HG02885 (cell line): ENCODE measurements at regions not wholly inside any gene's neighbourhood (a gene's known extent, or its start where the extent isn't known, plus 50 kb on each side); places are given as distances from the start of the nearest gene placed in this dataset.

ENCODE experiments used
- ATAC-seq: cut with Tn5 transposase; IDR thresholded peaks from one replicate; pipeline ENCODE4 v1.9.1; 2021; ENCODE audit warnings: mild to moderate bottlenecking; ENCODE audit not compliant: unreplicated experiment, poor library complexity

DNA sequence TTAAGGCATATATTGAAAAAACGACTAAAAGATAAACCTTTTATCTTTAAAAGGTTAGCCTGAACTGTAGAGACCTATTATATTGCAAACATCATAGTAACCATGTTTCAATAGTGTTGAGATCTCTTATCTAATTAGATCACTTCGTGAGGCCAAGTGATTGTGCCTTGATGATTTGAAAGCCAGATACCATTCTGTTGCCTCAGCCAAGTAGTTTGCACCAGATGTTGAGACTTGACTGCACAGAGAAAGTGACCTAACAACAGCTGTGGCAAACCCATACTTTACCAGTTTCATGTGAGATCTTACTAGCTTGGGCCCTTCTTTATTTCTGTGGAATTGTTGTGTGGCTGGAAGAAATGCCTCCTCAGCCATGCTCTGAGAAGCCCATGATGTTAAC, 717.3 kb downstream of the KCNJ2 start:
- no peak for ATAC-seq

DNA sequence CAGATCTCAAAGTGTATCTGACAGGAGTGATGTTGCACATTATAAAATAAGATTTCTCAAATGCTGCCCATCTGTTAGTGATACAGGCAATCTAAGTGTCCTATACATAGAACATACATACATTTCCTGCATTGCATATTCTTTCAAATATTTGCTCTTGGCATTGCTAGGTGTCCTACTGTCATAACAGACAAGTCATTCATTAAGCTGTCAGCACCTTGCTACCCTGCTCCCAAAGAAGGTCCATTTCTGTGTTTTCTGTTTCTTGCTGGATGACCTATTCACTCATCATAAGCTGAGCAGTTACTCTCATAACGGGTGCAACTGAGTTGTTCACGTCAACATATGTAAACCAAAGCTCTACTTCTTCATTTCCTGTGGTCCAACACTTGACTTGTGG, 719.0 kb downstream of the KCNJ2 start:
- ATAC-seq = no peak

DNA sequence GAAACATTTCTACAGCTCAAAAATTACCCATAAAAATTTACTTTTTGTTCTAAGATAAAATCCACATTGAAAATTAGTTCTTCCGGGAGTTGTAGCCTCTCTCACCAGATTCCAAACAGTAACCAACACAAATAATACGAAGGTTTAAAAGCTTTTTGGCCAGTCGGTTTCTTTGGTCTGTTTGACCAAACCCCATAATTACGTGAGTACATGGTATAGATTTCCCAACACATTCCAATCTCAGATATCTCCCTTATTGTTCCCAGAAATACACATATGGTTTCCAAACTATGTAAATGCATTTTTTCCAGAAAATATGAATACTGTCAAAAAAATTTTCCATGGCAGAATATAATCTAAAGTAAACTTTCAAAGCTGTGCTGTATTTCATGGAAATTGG, 722.0 kb downstream of the KCNJ2 start:
- ATAC-seq = no peak

DNA sequence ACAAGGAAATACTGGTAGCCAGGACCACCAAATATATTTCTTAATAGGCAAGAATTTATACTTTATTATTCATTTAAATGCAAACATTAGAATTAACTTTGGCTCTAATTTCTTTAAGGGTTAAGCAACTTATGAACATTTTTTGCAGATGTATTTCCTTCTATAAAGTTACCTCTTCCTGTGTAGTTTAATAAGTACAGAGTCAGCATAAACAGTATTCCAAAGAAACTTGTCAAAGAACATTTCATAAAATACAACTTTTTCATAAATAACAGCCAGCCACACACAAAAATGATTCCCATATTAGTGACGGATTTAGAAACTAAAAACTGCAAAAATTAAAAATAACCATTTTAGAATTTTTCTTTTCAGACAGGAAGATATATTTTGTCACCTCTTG, 723.2 kb downstream of the KCNJ2 start:
- no peak for ATAC-seq

DNA sequence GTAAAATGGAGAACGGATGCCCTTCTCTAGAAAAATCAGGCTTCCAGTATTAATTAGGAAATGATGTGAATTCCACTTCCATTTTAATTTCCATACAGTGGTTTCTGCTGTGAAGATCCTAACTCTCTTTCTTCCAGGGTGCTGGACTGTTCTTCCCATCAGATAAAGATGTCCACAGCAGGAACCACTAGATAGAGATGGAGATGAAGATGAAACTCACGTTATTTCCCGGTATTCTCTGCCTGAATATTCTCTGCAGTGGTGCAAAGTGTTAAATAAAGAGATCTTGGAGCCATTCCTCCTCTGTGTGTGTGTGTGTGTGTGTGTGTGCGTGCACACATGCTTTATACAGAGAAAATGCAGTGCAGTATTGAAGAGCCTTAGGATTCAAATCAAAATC, 727.5 kb downstream of the KCNJ2 start:
- no peak for ATAC-seq

DNA sequence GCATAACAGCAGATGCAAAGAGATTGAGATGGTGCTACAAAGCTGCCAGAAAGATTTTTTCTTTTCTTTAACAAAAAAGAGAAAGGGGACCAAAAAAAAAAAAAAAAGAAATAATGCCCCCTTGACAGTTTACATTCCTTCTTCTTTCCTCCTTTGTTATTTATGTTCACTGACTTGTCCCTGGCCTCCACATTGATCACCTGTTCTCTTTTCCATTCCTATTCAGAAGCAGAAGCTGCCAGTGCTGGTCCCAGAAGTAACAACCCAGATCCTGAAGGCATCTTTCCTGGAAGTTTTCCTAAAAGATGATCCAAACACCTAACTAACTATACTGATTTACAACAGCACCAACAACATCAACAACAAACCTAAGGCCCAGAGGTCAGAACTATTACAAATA, 728.1 kb downstream of the KCNJ2 start:
- no peak for ATAC-seq

DNA sequence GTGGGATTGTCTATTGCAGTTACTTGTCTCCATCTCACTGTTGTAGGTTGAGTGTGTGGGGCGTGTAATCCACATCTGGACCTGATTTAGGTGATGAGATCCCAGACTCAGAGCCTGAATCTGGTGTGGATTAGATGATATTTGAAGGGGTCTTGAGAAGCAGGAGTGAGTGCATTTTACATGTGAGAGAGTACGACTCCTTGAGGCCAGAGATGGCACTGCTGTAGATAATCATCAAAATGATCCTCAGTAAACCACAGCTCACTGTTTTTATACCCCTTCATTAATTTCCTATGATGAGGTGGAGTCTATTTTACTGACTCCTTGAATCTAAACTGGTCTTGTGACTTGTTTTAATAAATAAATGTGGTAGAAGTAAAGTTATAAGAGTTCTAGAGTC, 732.5 kb downstream of the KCNJ2 start:
- ATAC-seq = no peak

DNA sequence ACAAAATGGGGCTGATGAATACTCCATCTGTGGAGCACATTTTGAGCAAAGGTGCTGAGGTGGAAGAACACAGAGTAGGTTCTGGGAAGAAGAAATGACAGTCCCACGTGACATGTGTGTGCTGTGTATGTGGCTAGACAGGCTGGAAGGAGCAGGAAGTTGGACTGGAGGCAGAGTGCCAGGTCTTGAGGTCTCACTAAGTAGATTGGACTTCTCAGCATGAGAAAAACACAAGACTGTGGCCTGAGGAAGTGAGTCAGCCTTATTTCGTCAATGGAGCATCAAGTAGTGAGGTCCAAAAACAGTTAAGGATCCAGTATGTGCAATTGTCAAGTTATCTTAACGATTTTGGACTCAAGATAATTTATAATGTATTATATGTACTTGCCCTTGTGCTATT, 736.5 kb downstream of the KCNJ2 start:
- ATAC-seq = no peak

DNA sequence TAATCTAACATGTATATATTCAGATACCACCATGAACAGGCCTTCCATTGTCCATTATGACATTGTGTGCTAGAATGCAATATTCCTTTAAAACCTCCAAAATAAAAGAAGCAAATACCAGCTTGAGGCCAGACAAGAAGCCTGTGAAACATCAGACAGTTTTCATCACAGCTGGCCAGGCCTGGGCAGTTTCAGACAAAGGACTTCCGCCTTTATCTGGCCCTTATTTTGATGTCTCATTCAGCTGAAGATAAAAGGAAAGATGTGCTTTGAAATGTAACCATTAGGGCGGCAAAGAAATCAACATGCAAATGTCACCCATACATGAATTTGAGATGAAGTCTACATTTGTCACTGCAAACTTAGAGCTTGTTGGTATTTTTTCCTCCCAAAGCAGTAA, 737.5 kb downstream of the KCNJ2 start:
- no peak for ATAC-seq

DNA sequence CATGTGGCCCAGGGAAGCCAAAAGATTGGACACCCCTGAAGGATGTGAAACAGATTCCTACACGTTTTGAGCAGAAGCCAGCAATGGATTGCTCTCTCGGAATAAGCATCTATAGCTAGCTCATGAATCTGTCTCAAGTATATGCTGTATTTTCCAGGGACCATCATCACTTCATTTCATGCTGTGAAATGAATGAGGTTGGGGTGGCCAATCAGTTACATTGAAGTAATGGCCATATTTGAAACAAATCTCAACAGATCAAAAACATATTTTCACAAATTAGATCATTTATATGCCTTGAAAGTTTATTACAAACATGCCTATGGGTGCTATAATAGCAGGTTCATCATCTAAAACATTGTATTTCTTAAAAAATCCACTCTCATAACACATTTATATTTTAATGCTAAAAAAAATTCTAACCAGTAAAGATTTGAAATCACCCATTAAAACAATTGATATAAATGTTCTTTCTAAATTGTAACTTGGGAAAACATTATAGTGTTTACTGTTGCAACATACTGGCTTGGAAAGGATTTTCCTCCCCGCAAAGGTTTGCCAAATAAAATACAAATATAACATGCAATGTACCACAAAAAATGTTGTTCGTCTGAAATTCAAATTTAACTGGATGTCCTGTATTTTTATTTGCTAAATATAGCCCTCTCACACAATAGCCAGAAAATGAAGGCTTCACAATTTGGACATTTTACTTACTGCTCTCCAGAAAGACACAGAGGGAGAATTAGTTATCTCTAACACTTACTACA, 743.6 kb downstream of the KCNJ2 start:
- no peak for ATAC-seq

DNA sequence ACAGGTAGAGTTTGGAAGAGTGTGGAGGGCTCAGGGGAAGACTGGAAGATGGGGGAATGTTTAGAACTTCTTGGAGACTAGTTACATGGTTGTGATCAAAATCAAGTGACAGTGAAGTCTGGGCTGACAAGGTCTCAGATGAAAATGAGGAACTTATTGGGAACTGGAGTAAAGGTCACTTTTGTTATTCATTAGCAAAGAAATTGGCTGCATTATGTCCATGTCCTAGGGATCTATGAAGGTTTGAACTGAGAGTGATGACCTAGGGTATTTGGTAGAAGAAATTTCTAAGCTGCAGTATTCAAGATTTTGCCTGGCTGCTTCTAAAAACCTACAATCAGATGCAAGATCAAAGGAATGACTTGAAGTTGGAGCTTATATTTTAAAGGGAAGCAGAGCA, 747.1 kb downstream of the KCNJ2 start:
- no peak for ATAC-seq

DNA sequence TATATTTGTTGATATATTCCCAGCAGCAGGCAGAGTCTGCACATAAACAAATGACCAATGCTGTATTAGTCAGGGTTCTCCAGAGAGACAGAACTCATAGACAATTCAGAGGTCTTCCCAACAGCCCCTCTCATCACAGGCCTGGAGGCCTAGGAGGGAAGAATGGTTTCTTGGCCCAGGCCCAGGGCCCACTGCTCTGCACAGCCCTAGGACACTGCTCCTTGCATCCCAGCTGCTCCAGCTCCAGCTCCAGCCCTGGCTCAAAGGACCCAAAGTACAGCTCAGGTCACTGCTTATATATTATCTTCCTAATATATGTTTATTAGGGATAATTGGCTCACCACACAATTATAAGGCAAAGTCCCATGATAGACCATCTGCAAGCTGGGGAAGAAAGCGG, 749.9 kb downstream of the KCNJ2 start:
- no peak for ATAC-seq

DNA sequence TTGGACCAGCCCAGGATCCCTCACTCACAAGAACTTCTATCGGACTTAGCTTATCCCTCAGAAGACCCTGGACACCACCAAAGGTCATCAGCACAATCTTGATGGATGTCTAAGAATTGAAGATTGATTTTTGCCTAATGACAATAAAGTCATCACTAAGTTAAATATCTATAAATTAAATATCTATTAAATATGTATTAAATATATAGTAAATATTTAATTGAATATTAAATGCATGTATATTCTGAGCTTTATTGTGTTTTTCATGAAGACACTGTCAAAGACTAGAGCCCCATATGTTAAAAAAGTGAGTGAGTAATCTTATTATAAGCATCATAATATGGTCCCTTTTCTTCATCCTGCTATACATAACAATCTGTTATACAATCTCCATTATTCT, 751.1 kb downstream of the KCNJ2 start:
- no peak for ATAC-seq

DNA sequence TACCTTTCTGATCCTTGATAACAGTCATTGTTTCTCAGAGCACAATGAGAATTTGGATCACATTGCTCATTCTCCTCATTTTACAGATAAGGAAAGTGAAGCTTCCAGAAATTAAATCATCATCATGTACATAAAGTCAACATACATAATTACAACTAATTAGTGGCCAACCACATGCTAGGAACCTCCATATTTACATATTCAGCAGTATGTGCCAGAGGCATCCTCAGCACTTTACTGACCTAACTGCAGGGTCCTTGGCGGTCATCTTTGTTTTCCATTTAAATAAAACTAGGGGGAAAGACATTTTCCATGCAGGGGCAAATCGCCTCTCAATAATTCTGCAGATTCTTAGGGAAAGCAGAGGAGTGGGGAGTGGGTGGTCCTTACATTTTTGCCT, 752.9 kb downstream of the KCNJ2 start:
- no peak for ATAC-seq

DNA sequence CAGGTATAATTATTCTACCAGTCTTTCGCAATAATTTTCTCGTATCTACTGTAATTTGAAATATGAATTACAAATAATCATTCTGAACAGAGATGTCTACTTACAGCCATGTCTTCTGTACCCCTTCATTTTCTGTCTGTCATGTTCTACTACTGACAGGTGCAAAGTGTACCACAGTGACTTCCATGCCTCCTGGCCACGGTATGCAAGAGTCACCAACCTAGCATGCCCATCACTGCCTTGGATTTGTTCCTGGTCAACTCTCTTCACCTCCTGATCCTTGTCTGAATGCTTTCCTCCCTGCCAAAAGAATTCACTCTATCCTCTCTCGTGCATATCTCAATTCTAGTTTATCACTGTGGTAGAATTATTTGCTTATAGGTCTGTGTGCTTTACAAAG, 755.4 kb downstream of the KCNJ2 start:
- no peak for ATAC-seq

DNA sequence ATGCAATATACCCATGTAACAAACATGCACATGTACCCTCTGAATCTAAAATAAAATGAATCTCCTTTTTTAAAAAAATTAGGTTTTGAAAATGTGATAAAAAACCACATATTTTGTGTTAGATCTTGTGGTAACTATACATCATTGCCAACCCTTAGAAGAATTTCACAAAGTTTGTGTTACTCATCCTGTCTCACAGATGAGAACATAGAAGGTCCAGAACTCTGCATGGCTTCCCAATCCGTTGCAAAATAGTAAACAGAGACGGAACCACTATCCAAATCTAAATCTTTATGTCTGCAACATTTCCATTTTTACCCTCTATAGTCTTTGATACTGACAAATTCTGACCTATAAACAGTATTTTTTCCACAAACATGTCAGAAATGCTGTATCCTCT, 759.9 kb downstream of the KCNJ2 start:
- ATAC-seq = no peak

DNA sequence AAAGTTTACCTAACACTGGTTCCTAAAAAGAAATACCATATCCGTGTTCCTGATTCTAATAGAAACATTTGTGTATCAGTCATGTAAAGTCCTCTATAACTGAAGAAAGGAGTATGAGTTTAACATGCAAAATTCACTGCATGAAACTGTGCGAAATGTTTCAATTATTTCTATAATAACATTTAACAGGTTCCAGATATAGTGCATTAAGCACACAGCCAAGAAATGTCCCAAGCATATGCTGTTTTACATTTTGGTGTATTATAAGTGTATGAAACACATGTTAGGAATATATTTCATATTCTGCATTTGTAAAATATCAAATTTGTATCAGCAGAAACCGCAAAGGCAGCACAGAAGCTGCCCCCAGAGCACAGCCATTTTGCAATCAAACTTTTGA, 764.9 kb downstream of the KCNJ2 start:
- ATAC-seq = no peak

DNA sequence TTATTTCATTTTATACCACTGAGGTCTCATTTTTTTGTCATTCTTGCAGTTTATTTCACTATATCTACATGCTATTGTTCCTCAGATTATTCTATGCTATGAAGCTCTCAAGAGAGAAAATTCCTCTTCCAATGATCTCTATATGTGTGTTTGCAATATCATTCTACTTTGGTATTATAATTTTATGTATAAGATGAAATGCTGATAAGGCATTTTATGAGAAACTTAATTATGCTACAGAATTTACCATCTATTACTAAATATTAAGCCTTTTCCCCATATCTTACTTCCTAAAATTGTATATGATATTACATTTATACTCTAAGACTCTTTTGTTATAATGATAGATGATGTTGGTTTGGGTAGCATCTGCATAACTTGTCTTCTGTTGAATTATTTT, 765.5 kb downstream of the KCNJ2 start:
- ATAC-seq = no peak

DNA sequence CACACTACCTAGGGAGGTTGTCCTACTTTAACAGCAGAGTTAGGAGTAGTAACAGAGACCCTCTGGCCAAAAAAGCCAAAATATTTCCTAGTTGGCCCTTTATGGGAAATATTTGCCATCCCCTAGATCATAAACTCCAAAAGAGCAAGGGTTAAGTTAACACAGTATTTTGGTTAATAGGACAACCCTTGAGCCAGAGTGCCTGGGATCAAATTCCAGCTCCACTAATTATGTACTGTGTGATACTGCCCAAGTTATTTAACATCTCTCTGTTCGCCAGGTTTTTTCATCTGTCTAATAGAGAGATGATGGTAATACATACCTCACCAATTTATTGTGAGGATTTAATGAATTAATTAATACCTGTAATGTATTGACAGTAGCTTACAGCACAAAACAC, 767.4 kb downstream of the KCNJ2 start:
- no peak for ATAC-seq

DNA sequence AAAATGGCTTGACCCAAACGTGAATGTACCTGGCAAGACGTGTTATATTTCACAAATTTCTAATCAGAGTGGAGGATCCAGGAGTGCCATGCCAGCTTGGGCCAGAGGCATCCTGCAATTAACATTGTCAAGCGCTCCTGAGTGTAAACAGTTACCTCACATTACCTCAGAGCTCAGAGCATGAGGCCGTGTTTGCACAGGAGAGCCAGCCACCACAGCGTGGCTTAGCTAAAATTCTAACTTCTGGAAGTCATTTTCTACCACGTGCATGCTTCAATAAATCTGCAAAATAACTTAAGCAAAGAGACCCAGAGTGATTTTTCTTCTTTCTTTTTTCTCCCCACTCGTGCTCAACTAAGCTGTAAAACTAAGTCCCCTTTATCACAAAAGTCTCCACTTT, 769.0 kb downstream of the KCNJ2 start:
- no peak for ATAC-seq

DNA sequence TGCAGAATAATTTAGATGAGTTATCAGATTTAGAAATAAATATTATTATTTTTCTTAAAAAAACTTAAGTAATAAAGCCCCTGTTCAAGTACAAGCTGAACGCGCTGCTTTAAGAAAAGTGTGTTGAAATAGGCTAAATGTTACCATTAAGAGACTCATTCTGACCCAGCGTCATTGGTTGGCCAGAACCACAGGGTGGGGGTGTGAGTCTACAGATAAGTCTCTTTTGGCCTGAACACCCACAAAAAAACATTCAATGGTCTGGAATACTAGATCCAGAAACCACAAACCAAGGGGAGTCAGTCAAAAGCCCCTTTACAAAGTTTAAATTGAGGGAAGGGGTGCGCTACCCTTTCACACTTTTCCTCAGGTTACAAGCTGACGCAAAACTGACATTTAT, 776.1 kb downstream of the KCNJ2 start:
- no peak for ATAC-seq

DNA sequence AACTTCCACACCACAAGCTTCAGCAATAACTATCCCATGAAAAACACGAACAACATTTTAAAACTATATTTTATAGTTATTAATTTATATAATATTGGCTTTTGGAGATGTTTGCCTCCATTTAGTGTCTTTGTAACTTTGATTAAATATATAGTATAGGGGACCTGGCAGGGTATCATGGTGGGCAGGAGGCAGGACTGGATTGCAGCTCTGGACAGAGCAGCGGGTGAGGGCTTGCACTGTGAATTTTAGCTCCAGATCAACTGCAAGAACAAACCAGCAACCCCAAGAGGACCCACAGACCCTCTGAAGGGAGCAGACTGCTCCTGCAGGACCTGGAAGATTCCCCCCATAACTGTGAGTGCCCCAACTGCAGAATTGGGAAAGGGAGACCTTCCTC, 777.9 kb downstream of the KCNJ2 start:
- ATAC-seq = no peak
